KG1 (cell line): ENCODE measurements at regions not wholly inside any gene's neighbourhood (a gene's known extent, or its start where the extent isn't known, plus 50 kb on each side); places are given as distances from the start of the nearest gene placed in this dataset.
"Not testable (repeated sequence)": the region's sequence is repeated elsewhere in the genome, so short reads cannot be mapped to it uniquely, and the experiment has no call there.

ENCODE experiments used
- DNase-seq: peaks from one replicate; lab custom pipeline; 2025; lab: John Stamatoyannopoulos, UW

DNA sequence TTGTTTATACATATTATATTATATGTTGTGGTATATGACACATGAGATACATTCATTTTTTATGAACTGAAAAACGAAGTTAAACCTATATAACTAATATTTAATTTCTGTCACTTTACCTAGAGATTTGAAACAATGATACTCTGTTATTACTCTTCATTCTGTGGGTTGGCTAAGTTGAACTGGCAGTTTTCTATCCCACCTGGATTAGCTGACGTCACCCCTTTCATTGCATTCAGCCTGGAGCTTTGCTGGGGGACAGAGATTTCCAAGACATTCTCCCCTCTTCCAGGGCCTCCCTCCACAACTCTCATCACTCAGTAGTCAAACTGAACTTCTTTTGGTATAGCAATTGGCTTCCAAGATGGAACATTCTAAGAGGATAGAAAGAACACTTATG is 309.2 kb upstream of the SATB1 start:
- DNase-seq = no peak

- no peak for DNase-seq
These were observed 307.3 kb upstream of the SATB1 start for GRCh38 chr3:18732474-18732873.

- no peak for DNase-seq
These were observed 305.4 kb upstream of the SATB1 start for GRCh38 chr3:18730491-18730890.

DNA sequence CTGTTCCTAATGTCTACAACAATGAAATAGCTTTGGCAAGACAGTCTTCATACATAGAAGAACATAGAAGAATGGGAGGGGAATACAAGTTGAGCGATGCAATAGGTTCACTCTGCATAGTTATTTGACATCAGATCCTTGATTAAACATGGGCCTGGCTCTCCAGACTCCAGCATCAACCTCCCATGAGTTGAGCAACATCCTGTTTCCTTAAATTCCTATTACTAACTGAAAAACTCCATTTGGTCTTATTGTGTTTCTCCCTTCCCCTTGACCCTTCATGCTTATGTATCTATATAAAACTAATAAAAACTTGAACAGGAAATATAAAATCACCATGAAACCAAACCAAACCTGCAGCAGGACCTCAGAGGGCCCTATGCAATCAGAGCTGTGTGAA is 304.5 kb upstream of the SATB1 start:
- no peak for DNase-seq

DNA sequence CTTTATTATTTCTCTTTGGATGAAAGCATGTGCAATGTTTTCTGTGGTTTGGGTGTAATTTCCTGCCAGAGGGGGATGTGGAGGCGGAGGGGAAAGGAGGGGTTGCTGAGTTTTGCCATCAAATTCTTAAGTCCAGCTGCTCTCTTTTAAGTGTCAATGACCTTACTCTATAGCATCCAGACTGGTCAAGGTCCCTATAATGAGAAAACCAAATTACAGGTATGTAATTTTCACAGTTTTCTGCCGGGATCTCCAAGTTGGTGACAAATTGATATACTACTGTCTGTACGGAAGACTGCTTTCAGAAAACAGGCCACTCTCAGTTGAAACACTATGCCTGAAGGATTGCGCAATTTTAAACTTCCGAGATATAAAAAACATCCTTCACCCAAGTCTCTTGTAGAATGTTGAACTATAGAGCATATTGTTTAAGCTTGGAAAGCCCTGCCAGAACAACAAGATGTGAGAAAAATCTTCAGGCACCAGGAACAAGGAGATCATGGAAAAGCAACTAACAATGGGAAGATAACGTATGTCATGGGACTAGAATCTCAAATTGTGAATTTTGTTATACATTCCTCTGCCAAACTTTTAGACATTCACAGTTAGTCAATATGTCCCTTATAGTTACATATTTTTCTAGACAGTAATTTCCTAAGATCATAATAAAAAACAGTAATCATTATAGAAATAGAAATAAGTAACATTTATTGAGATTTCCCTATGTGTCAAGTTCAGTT is 300.7 kb upstream of the SATB1 start:
- DNase-seq = peak; percentile 50

DNA sequence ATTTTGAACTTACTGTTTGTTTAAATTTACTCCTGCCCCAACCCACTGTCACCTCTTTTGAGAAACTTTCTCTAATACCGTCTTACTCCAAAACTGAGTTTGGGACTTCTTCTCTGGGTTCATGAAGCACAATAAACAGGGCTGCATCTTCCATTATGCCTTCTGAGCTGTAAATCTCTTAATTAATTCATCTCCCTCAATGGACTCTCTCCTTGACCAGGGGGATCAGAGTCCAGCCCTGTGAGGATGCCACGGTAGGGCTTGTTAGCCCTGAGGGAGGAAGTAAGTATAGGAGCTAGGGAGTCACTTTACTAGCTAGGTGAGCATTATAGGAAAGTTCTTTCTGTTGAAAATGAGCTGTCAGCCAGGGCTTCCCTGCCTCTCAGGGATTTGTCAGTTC is 299.3 kb upstream of the SATB1 start:
- no peak for DNase-seq

DNA sequence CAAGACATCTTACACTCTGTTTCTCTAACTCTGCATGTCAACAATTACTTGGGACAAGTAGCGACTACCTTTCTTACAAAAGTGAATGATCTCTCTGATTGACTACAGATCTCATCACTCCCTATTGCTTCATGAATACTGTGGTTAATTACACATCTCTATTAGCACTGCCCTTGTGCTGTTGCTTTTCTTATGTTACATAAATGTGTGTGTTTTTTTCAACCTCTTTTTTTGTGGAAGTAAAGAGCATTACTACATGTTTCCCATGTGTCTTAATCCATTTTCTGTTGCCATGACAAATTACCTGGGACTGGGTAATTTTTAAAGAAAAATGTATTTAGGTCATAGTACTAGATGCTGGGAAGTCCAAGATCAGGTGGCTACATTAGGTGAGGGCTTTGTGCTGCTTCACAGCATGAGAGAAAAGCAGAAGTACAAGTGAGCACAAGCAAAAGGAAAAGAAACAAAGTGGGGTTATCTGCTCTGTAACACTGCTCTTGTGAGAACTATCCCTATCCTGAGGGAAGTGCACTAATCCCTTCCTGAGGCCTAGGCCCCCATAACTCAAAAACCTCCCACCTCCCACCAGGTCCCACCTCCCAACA is 298.2 kb upstream of the SATB1 start:
- no peak for DNase-seq

DNA sequence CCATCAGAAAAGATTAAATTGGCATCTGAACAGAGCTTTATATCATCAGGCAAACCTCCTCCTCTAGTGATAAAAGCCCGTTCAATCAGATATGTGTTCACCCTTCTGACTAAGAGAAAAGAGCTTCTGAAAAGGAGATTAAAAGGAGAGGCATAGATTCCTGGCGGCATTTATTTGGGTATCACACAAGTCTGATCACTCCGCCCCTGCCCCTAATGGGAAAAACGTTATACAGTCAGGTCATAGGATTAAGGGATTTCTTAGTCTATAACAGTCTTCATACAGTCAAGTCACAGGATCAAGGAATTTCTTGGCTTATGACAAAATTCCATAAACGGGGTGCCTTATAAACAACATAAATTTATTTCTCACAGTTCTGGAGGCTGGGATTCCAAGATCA is 295.4 kb upstream of the SATB1 start:
- DNase-seq = no peak

DNA sequence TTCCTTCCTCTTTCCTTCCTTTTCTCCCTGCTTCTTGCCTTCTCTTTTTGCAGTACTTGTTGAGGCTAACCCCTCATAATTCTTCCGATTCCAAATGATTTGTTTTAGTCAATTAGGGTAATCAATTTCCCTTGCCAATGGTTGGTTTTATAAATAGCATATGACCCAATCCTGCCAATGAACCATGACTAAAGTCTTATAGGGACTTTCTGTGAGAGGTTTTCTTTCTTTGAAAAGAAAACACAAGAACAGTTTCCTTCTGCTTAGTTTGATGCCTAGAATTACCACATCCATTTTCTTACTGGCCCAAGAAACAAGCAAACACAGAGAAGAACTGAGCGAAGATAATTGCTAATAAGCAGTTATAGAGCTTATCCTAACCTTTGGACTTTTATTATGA is 292.5 kb upstream of the SATB1 start:
- no peak for DNase-seq

- no peak for DNase-seq
These were observed 291.7 kb upstream of the SATB1 start for GRCh38 chr3:18716821-18717220.

- DNase-seq = no peak
These were observed 291.0 kb upstream of the SATB1 start for GRCh38 chr3:18716101-18716500.

- no peak for DNase-seq
These were observed 290.1 kb upstream of the SATB1 start for GRCh38 chr3:18715208-18715607.

- DNase-seq = no peak
These were observed 288.4 kb upstream of the SATB1 start for GRCh38 chr3:18713577-18713951.

- DNase-seq = no peak
These were observed 287.8 kb upstream of the SATB1 start for GRCh38 chr3:18712713-18713576.

- no peak for DNase-seq
These were observed 279.2 kb upstream of the SATB1 start for GRCh38 chr3:18704326-18704725.

- DNase-seq = no peak
These were observed 278.7 kb upstream of the SATB1 start for GRCh38 chr3:18703798-18704197.

DNA sequence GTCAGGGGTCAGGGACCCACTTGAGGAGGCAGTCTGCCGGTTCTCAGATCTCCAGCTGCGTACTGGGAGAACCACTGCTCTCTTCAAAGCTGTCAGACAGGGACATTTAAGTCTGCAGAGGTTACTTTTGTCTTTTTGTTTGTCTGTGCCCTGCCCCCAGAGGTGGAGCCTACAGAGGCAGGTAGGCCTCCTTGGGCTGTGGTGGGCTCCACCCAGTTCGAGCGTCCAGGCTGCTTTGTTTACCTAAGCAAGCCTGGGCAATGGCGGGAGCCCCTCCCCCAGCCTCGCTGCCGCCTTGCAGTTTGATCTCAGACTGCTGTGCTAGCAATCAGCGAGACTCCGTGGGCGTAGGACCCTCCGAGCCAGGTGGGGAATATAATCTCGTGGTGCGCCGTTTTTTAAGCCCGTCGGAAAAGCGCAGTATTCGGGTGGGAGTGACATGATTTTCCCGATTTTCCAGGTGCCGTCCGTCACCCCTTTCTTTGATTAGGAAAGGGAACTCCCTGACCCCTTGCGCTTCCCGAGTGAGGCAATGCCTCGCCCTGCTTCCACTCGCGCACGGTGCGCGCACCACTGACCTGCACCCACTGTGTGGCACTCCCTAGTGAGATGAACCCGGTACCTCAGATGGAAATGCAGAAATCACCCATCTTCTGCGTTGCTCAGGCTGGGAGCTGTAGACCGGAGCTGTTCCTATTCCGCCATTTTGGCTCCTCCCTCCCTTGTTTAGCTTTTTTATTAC is 268.6 kb upstream of the SATB1 start:
- DNase-seq = not testable (repeated sequence)

DNA sequence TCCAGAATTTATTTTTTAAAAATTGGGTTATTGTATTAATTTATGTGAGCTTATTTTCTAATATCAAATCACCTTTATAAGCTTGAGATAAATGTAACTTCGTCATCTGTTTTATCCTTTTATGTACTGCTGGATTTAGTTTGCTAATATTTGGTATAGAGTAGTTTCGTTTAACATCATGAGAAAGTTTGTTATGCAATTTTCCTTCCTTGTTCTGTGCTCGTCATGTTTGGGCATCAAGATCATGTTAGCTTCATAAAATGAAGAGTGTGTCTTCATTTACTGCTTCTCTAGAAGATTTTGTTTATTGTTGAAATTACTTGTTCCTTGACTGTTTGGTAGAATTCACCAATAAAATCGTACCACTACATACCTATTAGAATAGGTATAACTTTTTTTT is 262.1 kb upstream of the SATB1 start:
- DNase-seq = no peak

DNA sequence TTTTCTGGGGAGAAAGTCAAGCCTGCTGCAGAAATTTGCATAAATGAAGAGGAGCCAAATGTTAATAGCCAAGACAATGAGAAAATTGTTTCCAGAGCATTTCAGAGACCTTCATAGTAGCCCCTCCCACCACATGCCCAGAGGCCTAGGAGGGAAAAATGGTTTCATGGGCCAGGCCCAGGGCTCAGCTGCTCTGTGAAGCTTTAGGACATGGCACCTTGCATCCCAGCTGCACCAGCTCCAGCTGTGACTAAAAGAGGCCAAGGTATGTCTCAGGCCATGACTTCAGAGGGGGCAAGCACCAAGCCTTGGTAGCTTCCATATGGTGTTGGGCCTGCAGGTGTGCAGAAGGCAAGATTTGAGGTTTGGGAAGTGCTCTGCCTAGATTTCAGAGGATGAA is 258.8 kb upstream of the SATB1 start:
- DNase-seq = no peak

DNA sequence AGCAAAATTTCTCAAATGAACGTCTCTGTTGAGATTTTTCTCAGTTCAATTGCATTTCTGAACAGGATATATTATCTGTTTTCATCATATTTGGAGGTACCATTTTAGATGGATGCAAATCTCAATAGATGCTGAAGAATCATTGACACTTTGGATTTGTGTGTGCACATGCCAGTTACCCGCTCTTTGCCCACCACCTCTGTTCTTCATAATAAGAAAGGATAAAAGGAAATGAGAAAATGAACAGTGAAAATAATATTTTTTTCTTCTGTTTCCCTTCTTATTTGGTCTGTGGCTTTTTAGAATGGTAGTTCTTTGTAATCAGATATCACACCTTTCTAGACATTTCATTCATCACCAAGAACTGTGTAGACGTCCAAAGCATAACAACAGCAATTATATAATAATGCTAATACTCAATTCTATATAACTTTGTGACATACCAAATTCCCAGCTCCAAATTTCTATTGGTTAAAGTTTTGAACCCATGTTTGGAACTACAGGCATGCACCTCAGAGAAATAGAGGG is 256.7 kb upstream of the SATB1 start:
- no peak for DNase-seq

DNA sequence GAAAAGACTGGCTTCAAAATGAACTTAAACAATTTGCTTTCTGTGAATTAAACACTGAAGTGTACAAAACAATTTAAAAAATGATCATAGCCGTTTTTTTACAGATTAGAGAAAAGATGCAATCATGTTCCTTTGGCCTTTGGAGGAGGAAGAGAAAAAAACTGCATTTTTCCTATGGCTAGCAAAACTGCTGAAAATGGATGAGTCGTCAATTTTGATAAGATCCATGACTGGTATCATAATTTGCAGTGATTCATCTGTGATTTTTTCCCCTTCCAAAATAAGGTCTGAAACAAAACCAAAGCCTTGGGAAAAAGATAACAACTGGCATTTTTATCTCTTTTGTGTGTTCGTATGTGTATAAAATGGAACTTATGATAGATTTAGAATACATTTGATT is 255.6 kb upstream of the SATB1 start:
- DNase-seq = no peak

DNA sequence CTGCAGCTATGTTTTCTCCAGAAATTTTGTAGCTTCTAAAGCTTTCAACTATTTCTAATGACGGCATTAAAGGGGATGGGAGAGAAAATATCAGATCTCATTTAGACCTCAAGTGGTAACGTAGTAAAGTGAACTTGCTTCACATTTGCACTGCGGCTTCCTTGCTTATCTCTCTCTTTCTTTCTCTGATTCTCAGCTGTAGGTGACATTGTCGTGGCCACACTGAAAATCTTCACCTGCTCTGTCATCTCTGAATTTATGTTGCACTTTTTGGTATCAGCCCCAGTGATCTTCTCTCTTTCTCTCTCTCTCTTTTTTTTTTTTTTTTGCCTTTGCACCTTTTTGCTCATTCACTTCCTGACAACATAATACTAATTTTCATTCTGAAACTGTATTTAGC is 254.1 kb upstream of the SATB1 start:
- DNase-seq = no peak
